Psoas muscle (tissue), 7 donors: ENCODE measurements at regions not wholly inside any gene's neighbourhood (a gene's known extent, or its start where the extent isn't known, plus 50 kb on each side); places are given as distances from the start of the nearest gene placed in this dataset.

Experiments used
- ATAC-seq, 4 donors: fragments of 200-7000 bp; cut with Tn5 transposase; one replicate each; pipeline ENCODE4 v1.9.1; 2020; ENCODE audit warnings: moderate library complexity in 3 of 4, mild to moderate bottlenecking in 2 of 4
- DNase-seq, 2 donors: peaks; one replicate each; pipeline ENCODE4 v3.0.0-alpha.2; 2020
- H3K27ac ChIP-seq: fragments of 200-600 bp; one replicate; pipeline ENCODE4 v1.8.0; 2022
- H3K27me3 ChIP-seq, 3 donors: fragments of 200-600 bp in 1 of 3; one replicate each; pipeline versions ENCODE4 v1.6.1 to v1.8.0; 2013 to 2022; ENCODE audit warnings: low read length in 2 of 3, mild to moderate bottlenecking in 2 of 3, moderate library complexity in 1 of 3; ENCODE audit not compliant: insufficient read depth in 3 of 3
- H3K36me3 ChIP-seq, 2 donors: fragments of 200-600 bp in 1 of 2; one replicate each; pipeline versions ENCODE4 v1.6.1 to v1.8.0; 2013 to 2022; ENCODE audit warnings: low read depth in 1 of 2, mild to moderate bottlenecking in 1 of 2, moderate library complexity in 1 of 2; ENCODE audit not compliant: insufficient read depth in 1 of 2
- H3K4me1 ChIP-seq: fragments of 200-600 bp; one replicate; pipeline ENCODE4 v1.8.0; 2022
- H3K4me3 ChIP-seq: fragments of 200-600 bp; one replicate; pipeline ENCODE4 v1.8.0; 2022; ENCODE audit warnings: mild to moderate bottlenecking
- H3K9me3 ChIP-seq: fragments of 200-600 bp; one replicate; pipeline ENCODE4 v1.8.0; 2022
- WGBS, 3 donors: extraction: QIAGEN DNeasy Blood & Tissue Kit; methylation state at CpG; one replicate each; pipeline versions ENCODE4 v1.1.6 to v1.1.7; 2013; 5-methylcytosine and 5-hydroxymethylcytosine counted together
- intact Hi-C, 2 donors: fragments of 100-400 bp; cut with DNase I; formaldehyde crosslinking; loops; one replicate each; pipeline versions ENCODE4 v1.11.0 to v1.14.2; 2022
- TF ChIP-seq, protein P1 (sequence below): fragments of 200-600 bp; IDR thresholded peaks from one replicate; pipeline ENCODE4 v1.8.0; 2022; ENCODE audit warnings: antibody characterized with exemption
- donor health status: healthy with polysubstance abuse.
- donor health status: DM: no; HTN: no; CAD: no; lungs with moderate emphysema.
- donor health status: Bipolar disorder and iron deficiency.
- donor health status: healthy.
- donor health status: DM: yes; HTN: yes; CAD: no.
- donor health status: DM: no; HTN: no; CAD: no.
- donor health status: DM: yes; HTN: yes; CAD: no.

DNA sequence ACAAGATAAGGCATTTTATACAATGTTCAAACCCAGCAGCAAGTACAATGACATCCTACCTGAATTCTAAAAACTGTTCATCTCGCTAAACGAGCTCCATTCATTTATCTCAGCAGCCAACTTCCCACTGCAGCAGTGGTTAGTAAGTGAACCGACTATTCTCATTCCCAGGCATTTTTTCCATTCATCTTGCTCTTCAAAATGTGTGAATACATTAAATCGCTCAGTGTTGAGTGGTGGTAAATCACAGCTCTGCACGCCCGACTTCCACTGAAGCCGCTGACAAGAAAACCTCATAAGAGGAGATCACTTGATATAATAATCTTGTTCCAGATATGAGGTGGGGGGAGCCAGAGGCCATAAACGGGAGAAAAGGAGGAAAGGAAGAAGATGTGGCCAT, 746.2 kb upstream of the USP15 start:
- DNase-seq (no peak), ATAC-seq (no peak)
- H3K4me1 ChIP-seq: no peaks in the 10 kb centered on the region
- TF ChIP-seq, protein P1, sequence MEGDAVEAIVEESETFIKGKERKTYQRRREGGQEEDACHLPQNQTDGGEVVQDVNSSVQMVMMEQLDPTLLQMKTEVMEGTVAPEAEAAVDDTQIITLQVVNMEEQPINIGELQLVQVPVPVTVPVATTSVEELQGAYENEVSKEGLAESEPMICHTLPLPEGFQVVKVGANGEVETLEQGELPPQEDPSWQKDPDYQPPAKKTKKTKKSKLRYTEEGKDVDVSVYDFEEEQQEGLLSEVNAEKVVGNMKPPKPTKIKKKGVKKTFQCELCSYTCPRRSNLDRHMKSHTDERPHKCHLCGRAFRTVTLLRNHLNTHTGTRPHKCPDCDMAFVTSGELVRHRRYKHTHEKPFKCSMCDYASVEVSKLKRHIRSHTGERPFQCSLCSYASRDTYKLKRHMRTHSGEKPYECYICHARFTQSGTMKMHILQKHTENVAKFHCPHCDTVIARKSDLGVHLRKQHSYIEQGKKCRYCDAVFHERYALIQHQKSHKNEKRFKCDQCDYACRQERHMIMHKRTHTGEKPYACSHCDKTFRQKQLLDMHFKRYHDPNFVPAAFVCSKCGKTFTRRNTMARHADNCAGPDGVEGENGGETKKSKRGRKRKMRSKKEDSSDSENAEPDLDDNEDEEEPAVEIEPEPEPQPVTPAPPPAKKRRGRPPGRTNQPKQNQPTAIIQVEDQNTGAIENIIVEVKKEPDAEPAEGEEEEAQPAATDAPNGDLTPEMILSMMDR: no peak
- H3K4me3 ChIP-seq: no peak overlapping the region
- intact Hi-C loops: no loop called here
- no peak overlapping the region for H3K27ac ChIP-seq
- H3K9me3 ChIP-seq: no peaks in the 10 kb centered on the region
- no peaks in the 10 kb centered on the region for H3K36me3 ChIP-seq
- H3K27me3 ChIP-seq: no peaks in the 10 kb centered on the region
- WGBS, 3 donors: 52 to 65% (median 62%) methylated on average over 8 of the region's 8 CpGs

DNA sequence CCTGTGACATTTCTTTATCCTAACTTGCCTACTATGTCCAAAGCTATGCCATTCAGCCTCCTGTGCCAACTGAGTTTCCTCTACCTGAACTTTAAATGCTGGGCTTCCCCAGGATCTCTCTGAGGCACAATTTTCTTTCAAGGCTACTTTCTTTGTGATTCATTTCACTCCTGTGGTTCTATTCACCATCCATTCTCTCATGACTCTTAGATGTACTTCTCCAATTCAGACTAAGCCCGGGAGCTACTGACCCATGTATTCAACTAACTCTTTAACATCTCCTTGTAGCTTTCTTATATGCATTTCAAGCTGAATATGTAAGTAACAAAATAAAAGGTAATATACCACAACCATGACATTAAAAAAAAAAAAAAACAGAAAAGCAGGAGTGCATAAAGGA, 738.9 kb upstream of the USP15 start:
- ATAC-seq: no peak
- Histone ChIP-seq H3K27me3 (no peaks in the 10 kb centered on the region), H3K4me1 (no peaks in the 10 kb centered on the region), H3K27ac (no peak overlapping the region), H3K4me3 (no peak overlapping the region), H3K9me3 (no peaks in the 10 kb centered on the region), H3K36me3 (no peaks in the 10 kb centered on the region)
- intact Hi-C loops: no loop called here
- TF ChIP-seq, protein P1: no peak
- 29 to 38% (median 32%) methylated on average over 1 of the region's 1 CpG for WGBS, 3 donors
- no peak for DNase-seq

DNA sequence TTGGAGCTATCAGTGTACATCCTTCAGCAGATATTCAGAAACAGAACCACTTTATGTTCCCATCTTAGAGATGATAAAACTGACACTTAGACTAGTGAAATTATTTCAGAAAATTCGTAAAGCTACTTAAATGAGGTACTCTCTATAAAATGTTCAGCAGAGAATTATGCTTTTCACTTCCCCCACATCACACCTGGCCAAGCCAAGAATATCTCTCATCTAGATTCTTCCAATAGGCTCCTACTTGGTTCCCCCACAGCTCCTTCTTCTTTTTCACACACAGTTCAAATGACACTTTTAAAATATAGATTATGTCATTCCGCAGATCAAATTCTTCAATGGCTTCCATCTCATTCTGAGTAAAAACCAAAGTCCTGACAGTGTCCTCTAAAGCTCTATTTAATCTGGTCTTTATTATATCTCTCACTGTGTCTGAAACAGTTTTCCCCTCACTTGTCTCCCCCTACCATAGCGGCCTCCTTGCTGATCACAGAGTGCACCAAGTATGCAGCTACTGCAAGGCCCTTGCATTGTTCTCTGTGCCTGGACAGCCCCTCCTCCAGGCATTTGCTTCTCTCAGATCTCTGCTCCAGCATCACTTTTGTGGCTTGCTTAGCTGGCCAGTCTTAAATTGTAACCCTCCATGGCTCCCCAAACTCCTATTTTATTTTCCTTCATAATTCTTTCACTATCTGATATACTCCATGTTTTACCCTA, 736.8 kb upstream of the USP15 start:
- DNase-seq (no peak), ATAC-seq (no peak)
- no peaks in the 10 kb centered on the region for H3K27me3 ChIP-seq
- H3K4me3 ChIP-seq: no peak overlapping the region
- H3K4me1 ChIP-seq: no peaks in the 10 kb centered on the region
- TF ChIP-seq, protein P1: no peak
- no peak overlapping the region for H3K27ac ChIP-seq
- WGBS, 3 donors: 75 to 88% (median 81%) methylated on average over 3 of the region's 3 CpGs
- intact Hi-C loops: no loop called here
- H3K36me3 ChIP-seq: no peaks in the 10 kb centered on the region
- H3K9me3 ChIP-seq: no peaks in the 10 kb centered on the region

DNA sequence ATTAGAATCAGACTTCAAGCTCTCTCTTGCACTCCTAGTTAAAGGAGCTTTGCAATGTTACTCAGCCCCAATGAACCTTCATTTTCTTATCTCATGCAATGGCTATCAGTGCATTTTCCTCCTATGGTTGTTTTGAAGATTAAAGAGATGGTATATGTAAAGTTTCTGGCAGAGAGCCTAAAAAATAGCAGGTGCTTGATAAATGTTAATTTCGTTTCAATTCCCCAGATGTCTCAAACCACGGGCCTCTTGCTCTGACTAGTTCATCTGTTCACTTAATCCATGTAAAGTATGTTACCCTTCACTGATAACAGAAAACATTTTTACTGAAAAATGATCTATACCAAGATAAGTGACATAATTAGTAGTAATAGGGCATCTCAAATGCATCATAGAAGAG, 735.4 kb upstream of the USP15 start:
- no peak overlapping the region for H3K27ac ChIP-seq
- intact Hi-C loops: no loop called here
- no peaks in the 10 kb centered on the region for H3K27me3 ChIP-seq
- no peaks in the 10 kb centered on the region for H3K9me3 ChIP-seq
- H3K4me3 ChIP-seq: no peak overlapping the region
- WGBS, 3 donors: 27 to 44% (median 40%) methylated on average over 2 of the region's 2 CpGs
- no peaks in the 10 kb centered on the region for H3K36me3 ChIP-seq
- no peaks in the 10 kb centered on the region for H3K4me1 ChIP-seq
- DNase-seq (no peak), ATAC-seq (no peak)
- TF ChIP-seq, protein P1: no peak

DNA sequence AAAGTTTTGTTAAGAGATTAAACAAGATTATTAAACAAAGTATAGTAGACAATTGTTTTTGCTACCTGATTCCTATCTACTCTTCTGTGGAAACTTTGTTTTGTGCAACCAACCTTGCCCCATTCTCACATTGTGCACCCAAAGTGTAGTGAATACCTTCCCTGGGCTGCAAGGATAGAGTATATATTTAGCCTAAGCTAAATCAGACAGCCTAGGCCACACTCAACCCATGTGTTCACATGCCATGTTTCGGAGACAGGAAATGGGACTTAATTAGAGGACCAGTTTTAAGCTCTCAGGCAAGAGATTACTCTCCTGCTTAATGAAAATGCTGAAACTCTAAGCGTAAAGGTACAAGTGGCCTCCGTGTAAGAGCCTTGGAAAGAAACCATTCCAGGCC, 734.9 kb upstream of the USP15 start:
- Histone ChIP-seq H3K4me1 (no peaks in the 10 kb centered on the region), H3K27ac (no peak overlapping the region), H3K9me3 (no peaks in the 10 kb centered on the region), H3K36me3 (no peaks in the 10 kb centered on the region), H3K4me3 (no peak overlapping the region), H3K27me3 (no peaks in the 10 kb centered on the region)
- DNase-seq: no peak
- 82 to 89% (median 86%) methylated on average over 3 of the region's 3 CpGs for WGBS, 3 donors
- ATAC-seq: no peak
- intact Hi-C loops: no loop called here
- TF ChIP-seq, protein P1: no peak
